B cell (primary cell): ENCODE measurements at regions not wholly inside any gene's neighbourhood (a gene's known extent, or its start where the extent isn't known, plus 50 kb on each side); places are given as distances from the start of the nearest gene placed in this dataset.

Experiments used
- ATAC-seq: fragments of 200-7000 bp; cut with Tn5 transposase; one replicate; pipeline ENCODE4 v1.10.0; 2021; ENCODE audit warnings: low read depth, mild to moderate bottlenecking, moderate number of reproducible peaks, moderate library complexity
- CTCF ChIA-PET: fragments of 350-600 bp; sonication (Branson Sonifier 250); formaldehyde crosslinking; loops from one replicate; lab custom pipeline; 2021; ENCODE audit warnings: antibody characterized with exemption, inconsistent platforms; lab: Charles Lee
- POLR2A ChIA-PET: fragments of 350-600 bp; sonication (Branson Sonifier 250); formaldehyde crosslinking; loops from one replicate; lab custom pipeline; 2021; ENCODE audit warnings: antibody characterized with exemption; lab: Charles Lee
- DNase-seq: peaks from one replicate; pipeline ENCODE4 v3.0.0; 2013
- H2AFZ ChIP-seq: 2 replicates; pipeline ENCODE4 v1.6.1; 2012; ENCODE audit warnings: mild to moderate bottlenecking, low read depth, low read length; ENCODE audit not compliant: insufficient read depth, poor library complexity, severe bottlenecking
- H3K27ac ChIP-seq, 2 donors: 1 replicate in 1 of 2; 2 replicates in 1 of 2; pipeline ENCODE4 v1.5.1; 2012 to 2013; ENCODE audit warnings: low read length in 2 of 2, mild to moderate bottlenecking in 2 of 2, moderate library complexity in 1 of 2
- H3K27me3 ChIP-seq, 4 experiments: fragments of 200-600 bp in 1 of 4; sonication (generic) in 1 of 4; replicated peaks in 1 of 4; 1 replicate in 2 of 4; 2 replicates in 2 of 4; pipeline versions ENCODE4 v1.6.1 to v1.7.0; 2013 to 2016; ENCODE audit warnings: low read length in 3 of 4, mild to moderate bottlenecking in 2 of 4, mixed read lengths in 1 of 4, moderate library complexity in 1 of 4; ENCODE audit not compliant: insufficient read depth in 4 of 4, control insufficient read depth in 3 of 4; ENCODE audit errors: control extremely low read depth in 1 of 4
- H3K36me3 ChIP-seq, 2 experiments: replicated peaks in 1 of 2; 1 replicate in 1 of 2; 2 replicates in 1 of 2; pipeline versions ENCODE4 v1.6.1 to v1.7.1; 2013; ENCODE audit warnings: low read length in 1 of 2; ENCODE audit not compliant: insufficient read depth in 2 of 2, control insufficient read depth in 1 of 2; ENCODE audit errors: control extremely low read depth in 1 of 2, extremely low read depth in 1 of 2
- H3K4me1 ChIP-seq, 2 donors: fragments of 200-600 bp in 1 of 2; sonication (generic) in 1 of 2; 1 replicate in 1 of 2; 2 replicates in 1 of 2; pipeline versions ENCODE4 v1.5.1 to v1.6.1; 2013 to 2017; ENCODE audit warnings: low read length in 2 of 2; ENCODE audit not compliant: control insufficient read depth in 2 of 2, insufficient read depth in 2 of 2
- H3K4me2 ChIP-seq: replicated peaks from 2 replicates; pipeline ENCODE3; 2012; ENCODE audit warnings: mild to moderate bottlenecking, low read depth, low read length; ENCODE audit not compliant: poor library complexity, severe bottlenecking
- H3K4me3 ChIP-seq, 5 experiments: fragments of 200-600 bp in 1 of 5; sonication (generic) in 1 of 5; 1 replicate in 3 of 5; 2 replicates in 2 of 5; pipeline versions ENCODE4 v1.5.1 to v1.7.0; 2011 to 2016; ENCODE audit warnings: low read length in 4 of 5, mild to moderate bottlenecking in 4 of 5, low read depth in 2 of 5, control low read depth in 1 of 5, moderate library complexity in 1 of 5; ENCODE audit not compliant: insufficient read depth in 1 of 5; ENCODE audit errors: control extremely low read depth in 1 of 5, extremely low read depth in 1 of 5
- H3K79me2 ChIP-seq: fragments of 200-600 bp; sonication (generic); one replicate; pipeline ENCODE4 v1.6.0; 2016; ENCODE audit warnings: low read length; ENCODE audit not compliant: control insufficient read depth, insufficient read depth
- H3K9ac ChIP-seq: fragments of 200-600 bp; sonication (generic); 2 replicates; pipeline ENCODE4 v1.6.1; 2017; ENCODE audit warnings: mild to moderate bottlenecking, low read length, moderate library complexity
- H3K9me3 ChIP-seq, 3 donors: one replicate each; pipeline versions ENCODE4 v1.6.1 to v1.7.1; 2013; ENCODE audit warnings: low read length in 2 of 3; ENCODE audit not compliant: control insufficient read depth in 2 of 3, insufficient read depth in 1 of 3; ENCODE audit errors: control extremely low read depth in 1 of 3
- H4K20me1 ChIP-seq: 2 replicates; pipeline ENCODE4 v1.6.0; 2012; ENCODE audit warnings: mild to moderate bottlenecking, low read length; ENCODE audit not compliant: insufficient read depth, control insufficient read depth, poor library complexity, severe bottlenecking
- H3K27ac Mint-ChIP-seq: one replicate; pipeline ENCODE4 v1.8.0; 2021; ENCODE audit warnings: mixed read lengths
- H3K27me3 Mint-ChIP-seq: one replicate; pipeline ENCODE4 v1.8.0; 2021; ENCODE audit warnings: mixed read lengths
- H3K4me1 Mint-ChIP-seq: one replicate; pipeline ENCODE4 v1.8.0; 2021; ENCODE audit warnings: mixed read lengths
- H3K4me3 Mint-ChIP-seq: one replicate; pipeline ENCODE4 v1.8.0; 2021; ENCODE audit warnings: mixed read lengths
- H3K9me3 Mint-ChIP-seq: one replicate; pipeline ENCODE4 v1.8.0; 2022; ENCODE audit warnings: mixed read lengths; ENCODE audit not compliant: insufficient read depth
- EZH2 ChIP-seq: IDR thresholded peaks from 2 replicates; pipeline ENCODE4 v1.6.1; 2012; ENCODE audit warnings: borderline replicate concordance, low read depth, mild to moderate bottlenecking, moderate library complexity, low read length; ENCODE audit not compliant: insufficient read depth, poor library complexity, severe bottlenecking
- WGBS: methylation state at CpG from one replicate; pipeline ENCODE4 v1.1.5; 2013; ENCODE audit warnings: missing lambda C conversion rate; ENCODE audit not compliant: insufficient coverage; 5-methylcytosine and 5-hydroxymethylcytosine counted together
- intact Hi-C: fragments of 100-400 bp; cut with micrococcal nuclease; formaldehyde crosslinking; loops from one replicate; pipeline ENCODE4 v1.10.0; 2022
- TF ChIP-seq, protein P1 (sequence below): fragments of 200-600 bp; IDR thresholded peaks from one replicate; pipeline ENCODE4 v1.8.0; 2022; ENCODE audit warnings: antibody characterized with exemption, mild to moderate bottlenecking

GRCh38 chr3:46096336-46096735, 69.1 kb upstream of the XCR1 start:
- Mint-ChIP-seq H3K4me3 (peak overlapping the region; percentile 32), H3K27ac (peak overlapping the region; percentile 76), H3K4me1 (peaks cover 89% of the 10 kb centered on the region), H3K9me3 (peaks cover 2% of the 10 kb centered on the region), H3K27me3 (no peaks in the 10 kb centered on the region)
- Histone ChIP-seq H3K36me3 (no peaks in the 10 kb centered on the region), H2AFZ (no peak overlapping the region), H3K4me1 (peaks cover 81 to 88% of the 10 kb centered on the region in 2 donors), H3K4me3 (no peak overlapping the region), H4K20me1 (no peaks in the 10 kb centered on the region), H3K4me2 (peak overlapping the region; percentile 46), H3K79me2 (no peaks in the 10 kb centered on the region), H3K9ac (no peak overlapping the region), H3K27me3 (no peaks in the 10 kb centered on the region), H3K27ac (peak overlapping the region; percentile 42 to 60), H3K9me3 (peaks cover 0 to 11% (median 5%) of the 10 kb centered on the region in 3 donors)
- ATAC-seq (no peak), DNase-seq (no peak)
- CTCF ChIA-PET: interaction anchor here (1.0 to 11.3 kb wide), 9 partner anchors 8 to 282 kb away, joined by 3 to 96 read pairs (median 7); partner anchors contain the start of genes CCR1 and CCR5
- intact Hi-C loops: loop anchor here (5.0 kb wide), 1 partner anchor 441 kb away; no protein-coding TSS in a partner anchor
- POLR2A ChIA-PET: interaction anchor here (1.5 kb wide), 1 partner anchor 8 kb away, joined by 7 read pairs; no protein-coding TSS in a partner anchor
- no peak for TF ChIP-seq EZH2
- TF ChIP-seq, protein P1, sequence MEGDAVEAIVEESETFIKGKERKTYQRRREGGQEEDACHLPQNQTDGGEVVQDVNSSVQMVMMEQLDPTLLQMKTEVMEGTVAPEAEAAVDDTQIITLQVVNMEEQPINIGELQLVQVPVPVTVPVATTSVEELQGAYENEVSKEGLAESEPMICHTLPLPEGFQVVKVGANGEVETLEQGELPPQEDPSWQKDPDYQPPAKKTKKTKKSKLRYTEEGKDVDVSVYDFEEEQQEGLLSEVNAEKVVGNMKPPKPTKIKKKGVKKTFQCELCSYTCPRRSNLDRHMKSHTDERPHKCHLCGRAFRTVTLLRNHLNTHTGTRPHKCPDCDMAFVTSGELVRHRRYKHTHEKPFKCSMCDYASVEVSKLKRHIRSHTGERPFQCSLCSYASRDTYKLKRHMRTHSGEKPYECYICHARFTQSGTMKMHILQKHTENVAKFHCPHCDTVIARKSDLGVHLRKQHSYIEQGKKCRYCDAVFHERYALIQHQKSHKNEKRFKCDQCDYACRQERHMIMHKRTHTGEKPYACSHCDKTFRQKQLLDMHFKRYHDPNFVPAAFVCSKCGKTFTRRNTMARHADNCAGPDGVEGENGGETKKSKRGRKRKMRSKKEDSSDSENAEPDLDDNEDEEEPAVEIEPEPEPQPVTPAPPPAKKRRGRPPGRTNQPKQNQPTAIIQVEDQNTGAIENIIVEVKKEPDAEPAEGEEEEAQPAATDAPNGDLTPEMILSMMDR: no peak
- WGBS: 97% methylated on average over 3 of the region's 4 CpGs

GRCh38 chr3:46095307-46095706, 68.0 kb upstream of the XCR1 start:
- Histone ChIP-seq H4K20me1 (no peaks in the 10 kb centered on the region), H3K79me2 (no peaks in the 10 kb centered on the region), H3K36me3 (no peaks in the 10 kb centered on the region), H3K27me3 (no peaks in the 10 kb centered on the region), H3K4me2 (peak overlapping the region; percentile 46), H3K4me3 (no peak overlapping the region), H3K9ac (no peak overlapping the region), H3K4me1 (peaks cover 87 to 92% of the 10 kb centered on the region in 2 donors), H2AFZ (no peak overlapping the region), H3K27ac (peak overlapping the region; percentile 60 to 71), H3K9me3 (peaks cover 0 to 11% (median 5%) of the 10 kb centered on the region in 3 donors)
- no peaks in the 10 kb centered on the region for H3K27me3 Mint-ChIP-seq
- TF ChIP-seq EZH2: no peak
- TF ChIP-seq, protein P1: no peak
- H3K4me3 Mint-ChIP-seq: peak overlapping the region; percentile 14
- H3K9me3 Mint-ChIP-seq: peaks cover 2% of the 10 kb centered on the region
- ATAC-seq (peak; percentile 84), DNase-seq (peak; percentile 90)
- ChIA-PET POLR2A (interaction anchor here (1.5 to 1.8 kb wide), 2 partner anchors 9 to 92 kb away, joined by 7 read pairs; no protein-coding TSS in a partner anchor), CTCF (interaction anchor here (0.6 to 11.3 kb wide), 10 partner anchors 12 to 305 kb away, joined by 3 to 96 read pairs (median 6); partner anchors contain the start of genes CCR1 and CCR5)
- H3K4me1 Mint-ChIP-seq: peaks cover 90% of the 10 kb centered on the region
- H3K27ac Mint-ChIP-seq: peak overlapping the region; percentile 76
- intact Hi-C loops: loop anchor here (1.0 to 5.0 kb wide), 2 partner anchors 92 to 442 kb away; no protein-coding TSS in a partner anchor
- 0% methylated on average over 2 of the region's 5 CpGs for WGBS
